GM23338 (cell line): ENCODE measurements at regions not wholly inside any gene's neighbourhood (a gene's known extent, or its start where the extent isn't known, plus 50 kb on each side); places are given as distances from the start of the nearest gene placed in this dataset.

Experiments
- CREB1 ChIP-seq: fragments of 250-450 bp; sonication (Bioruptor Pico); IDR thresholded peaks from 2 replicates; pipeline ENCODE4 v1.5.0; 2020; ENCODE audit warnings: low read depth, mild to moderate bottlenecking, moderate library complexity
- EZH2 ChIP-seq: fragments of 200-600 bp; sonication (generic); IDR thresholded peaks from one replicate; pipeline ENCODE4 v1.8.0; 2017; ENCODE audit warnings: antibody characterized with exemption, mild to moderate bottlenecking, low read depth; ENCODE audit not compliant: unreplicated experiment
- EZH2phosphoT487 ChIP-seq: fragments of 200-600 bp; sonication (generic); IDR thresholded peaks from one replicate; pipeline ENCODE4 v1.8.1; 2018; ENCODE audit warnings: antibody characterized with exemption; ENCODE audit not compliant: unreplicated experiment
- JUNB ChIP-seq: IDR thresholded peaks from one replicate; pipeline ENCODE4 v1.6.1; 2016; ENCODE audit warnings: antibody characterized with exemption; ENCODE audit not compliant: unreplicated experiment
- POLR2AphosphoS5 ChIP-seq: IDR thresholded peaks from 2 replicates; pipeline ENCODE4 v1.6.1; 2016; ENCODE audit warnings: antibody characterized with exemption, low read depth
- REST ChIP-seq: IDR thresholded peaks from one replicate; pipeline ENCODE4 v1.6.1; 2018; ENCODE audit warnings: antibody characterized with exemption; ENCODE audit not compliant: unreplicated experiment
- STAT1 ChIP-seq: IDR thresholded peaks from one replicate; pipeline ENCODE4 v1.6.1; 2016; ENCODE audit warnings: antibody characterized with exemption; ENCODE audit not compliant: unreplicated experiment
- ZNF114 ChIP-seq: fragments of 250-450 bp; sonication (Bioruptor Pico); IDR thresholded peaks from 2 replicates; pipeline ENCODE4 v1.5.0; 2020; ENCODE audit warnings: mild to moderate bottlenecking, moderate library complexity
- ZNF331 ChIP-seq: fragments of 250-450 bp; sonication (Bioruptor Pico); IDR thresholded peaks from 2 replicates; pipeline ENCODE4 v1.5.0; 2020; ENCODE audit warnings: low read depth, mild to moderate bottlenecking, moderate library complexity
- TF ChIP-seq, protein P1 (sequence below), 2 experiments: fragments of 200-600 bp in 1 of 2; sonication (generic) in 1 of 2; conservative IDR thresholded peaks; 2 replicates each; pipeline versions ENCODE4 v1.5.1 to v1.6.1; 2016 to 2017; ENCODE audit warnings: antibody characterized with exemption in 2 of 2, low read depth in 2 of 2, mild to moderate bottlenecking in 2 of 2, moderate library complexity in 1 of 2

DNA sequence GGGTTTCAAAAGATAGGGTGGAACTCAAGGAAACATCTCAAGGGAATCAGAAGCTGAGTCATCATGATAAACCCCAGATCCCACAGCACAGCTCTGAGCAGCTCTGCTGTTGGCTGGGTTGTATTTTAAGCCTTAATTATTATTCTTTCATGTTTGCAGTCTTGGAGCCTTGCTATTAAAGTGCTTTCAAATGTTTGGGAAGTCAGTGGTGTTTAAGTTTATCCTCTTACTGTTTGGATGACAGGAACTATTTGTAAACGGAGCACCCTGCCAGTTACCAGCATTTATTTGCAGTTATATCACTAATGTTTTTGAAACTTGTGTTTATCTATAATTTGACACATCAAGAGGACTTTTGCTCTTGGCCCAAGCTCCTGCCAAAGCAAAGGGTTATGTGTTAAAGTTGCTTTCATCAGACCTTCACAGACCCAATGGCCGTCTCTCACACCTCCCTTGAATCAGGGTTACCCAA, 141.1 kb upstream of the SPDL1 start:
- TF ChIP-seq, protein P1, sequence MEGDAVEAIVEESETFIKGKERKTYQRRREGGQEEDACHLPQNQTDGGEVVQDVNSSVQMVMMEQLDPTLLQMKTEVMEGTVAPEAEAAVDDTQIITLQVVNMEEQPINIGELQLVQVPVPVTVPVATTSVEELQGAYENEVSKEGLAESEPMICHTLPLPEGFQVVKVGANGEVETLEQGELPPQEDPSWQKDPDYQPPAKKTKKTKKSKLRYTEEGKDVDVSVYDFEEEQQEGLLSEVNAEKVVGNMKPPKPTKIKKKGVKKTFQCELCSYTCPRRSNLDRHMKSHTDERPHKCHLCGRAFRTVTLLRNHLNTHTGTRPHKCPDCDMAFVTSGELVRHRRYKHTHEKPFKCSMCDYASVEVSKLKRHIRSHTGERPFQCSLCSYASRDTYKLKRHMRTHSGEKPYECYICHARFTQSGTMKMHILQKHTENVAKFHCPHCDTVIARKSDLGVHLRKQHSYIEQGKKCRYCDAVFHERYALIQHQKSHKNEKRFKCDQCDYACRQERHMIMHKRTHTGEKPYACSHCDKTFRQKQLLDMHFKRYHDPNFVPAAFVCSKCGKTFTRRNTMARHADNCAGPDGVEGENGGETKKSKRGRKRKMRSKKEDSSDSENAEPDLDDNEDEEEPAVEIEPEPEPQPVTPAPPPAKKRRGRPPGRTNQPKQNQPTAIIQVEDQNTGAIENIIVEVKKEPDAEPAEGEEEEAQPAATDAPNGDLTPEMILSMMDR (conservative IDR thresholded peaks at IDR 0.05; ENCODE audit: low read depth in 2 of 2), result no peak
- no peak for TF ChIP-seq ZNF114 (CRISPR knock-in tag)
- no peak for TF ChIP-seq REST
- TF ChIP-seq STAT1, result no peak
- TF ChIP-seq EZH2, result no peak
- no peak for TF ChIP-seq POLR2AphosphoS5
- TF ChIP-seq ZNF331 (CRISPR knock-in tag), result no peak
- no peak for TF ChIP-seq EZH2phosphoT487
- no peak for TF ChIP-seq CREB1 (CRISPR knock-in tag)
- no peak for TF ChIP-seq JUNB
